Body of pancreas (tissue), 4 donors: ENCODE measurements at regions not wholly inside any gene's neighbourhood (a gene's known extent, or its start where the extent isn't known, plus 50 kb on each side); places are given as distances from the start of the nearest gene placed in this dataset.

Experiments used
- POLR2A ChIP-seq, 3 donors: fragments of 450-650 bp; IDR thresholded peaks; one replicate each; pipeline ENCODE4 v1.6.1; 2016; ENCODE audit warnings: antibody characterized with exemption in 3 of 3, mild to moderate bottlenecking in 2 of 3
- TF ChIP-seq, protein P1 (sequence below), 7 experiments: fragments of 450-650 bp in 4 of 7; fragments of 200-600 bp in 3 of 7; sonication (generic) in 3 of 7; IDR thresholded peaks; one replicate each; pipeline ENCODE4 v1.5.1; 2016 to 2019; ENCODE audit warnings: antibody characterized with exemption in 7 of 7

DNA sequence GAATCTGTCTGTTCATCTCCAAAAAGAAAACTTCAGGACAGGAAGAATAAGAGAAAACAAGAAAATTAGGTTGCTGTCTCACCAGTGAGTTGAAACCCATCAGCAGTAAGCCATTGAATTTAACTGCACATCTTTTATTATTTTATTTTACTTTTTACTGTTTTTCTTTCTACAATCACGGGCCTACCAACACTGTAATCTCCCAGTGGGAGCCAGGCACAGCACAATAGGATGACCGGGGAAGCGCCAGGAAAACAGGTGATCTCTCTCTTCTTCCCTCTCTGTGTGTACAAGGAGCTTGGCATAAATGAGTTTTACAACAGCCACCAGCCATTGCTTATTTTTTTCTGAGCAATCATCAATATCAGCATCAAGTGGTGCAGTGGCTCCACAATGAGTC is 113.1 kb upstream of the ESRRG start:
- TF ChIP-seq, protein P1, sequence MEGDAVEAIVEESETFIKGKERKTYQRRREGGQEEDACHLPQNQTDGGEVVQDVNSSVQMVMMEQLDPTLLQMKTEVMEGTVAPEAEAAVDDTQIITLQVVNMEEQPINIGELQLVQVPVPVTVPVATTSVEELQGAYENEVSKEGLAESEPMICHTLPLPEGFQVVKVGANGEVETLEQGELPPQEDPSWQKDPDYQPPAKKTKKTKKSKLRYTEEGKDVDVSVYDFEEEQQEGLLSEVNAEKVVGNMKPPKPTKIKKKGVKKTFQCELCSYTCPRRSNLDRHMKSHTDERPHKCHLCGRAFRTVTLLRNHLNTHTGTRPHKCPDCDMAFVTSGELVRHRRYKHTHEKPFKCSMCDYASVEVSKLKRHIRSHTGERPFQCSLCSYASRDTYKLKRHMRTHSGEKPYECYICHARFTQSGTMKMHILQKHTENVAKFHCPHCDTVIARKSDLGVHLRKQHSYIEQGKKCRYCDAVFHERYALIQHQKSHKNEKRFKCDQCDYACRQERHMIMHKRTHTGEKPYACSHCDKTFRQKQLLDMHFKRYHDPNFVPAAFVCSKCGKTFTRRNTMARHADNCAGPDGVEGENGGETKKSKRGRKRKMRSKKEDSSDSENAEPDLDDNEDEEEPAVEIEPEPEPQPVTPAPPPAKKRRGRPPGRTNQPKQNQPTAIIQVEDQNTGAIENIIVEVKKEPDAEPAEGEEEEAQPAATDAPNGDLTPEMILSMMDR (IDR thresholded peaks at IDR 0.05), result no peak
- TF ChIP-seq POLR2A (IDR thresholded peaks at IDR 0.05), result no peak
